HT1080 (cell line): ENCODE measurements at regions not wholly inside any gene's neighbourhood (a gene's known extent, or its start where the extent isn't known, plus 50 kb on each side); places are given as distances from the start of the nearest gene placed in this dataset.
"Not testable (repeated sequence)": the region's sequence is repeated elsewhere in the genome, so short reads cannot be mapped to it uniquely, and the experiment has no call there.

ENCODE experiments used
- DNase-seq: peaks from one replicate; pipeline ENCODE4 v3.0.0-alpha.2; 2015; ENCODE audit warnings: low read depth

DNA sequence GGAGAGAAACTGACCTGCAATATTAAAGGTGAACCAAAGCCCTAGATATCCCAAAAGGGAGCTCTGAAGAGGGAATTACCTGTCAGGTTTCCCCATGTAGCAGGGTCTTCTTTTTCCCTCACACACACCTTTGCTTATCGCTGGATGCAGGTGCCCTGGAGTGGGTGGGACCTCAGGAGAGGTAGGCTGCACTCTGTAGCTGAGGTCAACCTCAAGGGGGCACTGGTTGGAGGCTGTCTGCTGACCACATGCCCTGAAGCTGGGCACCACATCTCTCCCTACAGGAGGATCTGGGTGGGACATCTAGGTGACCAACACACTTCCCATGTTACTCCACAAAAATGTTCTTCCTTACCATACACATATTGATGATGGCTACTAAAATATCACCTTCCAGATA lies 298.7 kb upstream of the USP25 start:
- DNase-seq = no peak

DNA sequence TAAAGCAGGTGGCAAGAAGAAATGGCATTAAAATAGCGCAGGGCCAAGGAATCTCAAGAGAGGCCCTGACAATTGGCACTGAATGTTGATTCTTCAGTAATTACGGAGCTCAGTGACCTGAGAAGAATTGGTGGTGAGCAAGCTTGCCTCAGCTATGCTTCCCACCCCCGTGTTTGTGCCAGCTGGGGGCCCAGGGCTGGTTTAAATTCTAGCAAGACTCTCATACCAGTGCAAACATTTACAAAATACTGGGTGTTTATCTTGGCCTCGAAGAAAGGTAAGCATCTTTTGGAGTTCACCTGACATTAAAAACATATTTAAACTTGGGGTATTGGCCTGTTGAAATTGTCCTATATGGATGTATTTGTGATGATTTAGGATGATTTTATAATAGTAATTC lies 296.7 kb upstream of the USP25 start:
- DNase-seq = no peak

DNA sequence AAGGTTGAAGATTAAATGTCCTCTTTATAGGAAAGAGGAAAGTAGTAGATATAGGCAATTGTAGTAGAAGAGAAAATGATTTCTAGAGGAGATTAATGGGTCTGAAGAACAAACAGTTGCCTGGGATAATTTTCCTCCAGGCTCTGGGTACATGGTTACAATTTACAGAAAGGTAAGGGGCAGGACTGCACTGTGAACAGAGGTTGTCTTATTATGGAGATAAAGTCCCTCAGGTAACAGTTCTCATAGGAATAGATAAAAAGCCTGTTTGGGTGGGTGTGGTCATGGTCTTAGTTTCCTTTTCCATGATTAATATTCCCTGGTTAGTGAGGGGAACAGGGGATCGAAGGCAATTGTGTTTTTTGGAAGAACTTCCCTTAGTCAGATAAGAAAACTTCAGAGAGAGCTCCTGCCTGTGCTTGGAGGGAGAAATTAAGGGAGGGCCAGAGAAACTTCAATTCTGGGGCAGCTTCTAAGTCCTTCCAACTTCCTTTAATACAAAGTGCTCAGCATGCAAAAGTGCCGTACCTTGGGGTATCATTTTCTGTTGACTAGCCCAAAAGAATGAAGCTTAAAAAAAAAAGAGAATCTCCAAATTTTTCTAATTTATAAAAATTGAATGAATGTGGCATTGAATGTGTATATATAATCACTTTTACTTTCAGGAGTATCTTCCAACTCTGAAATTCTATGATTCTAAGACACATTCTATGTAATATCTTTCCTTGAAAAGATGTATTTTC lies 295.4 kb upstream of the USP25 start:
- DNase-seq = no peak

GRCh38 chr21:15436031-15436430 lies 293.8 kb upstream of the USP25 start:
- DNase-seq = no peak

- DNase-seq = peak; percentile 39
These were observed 291.9 kb upstream of the USP25 start for GRCh38 chr21:15437883-15438282.

DNA sequence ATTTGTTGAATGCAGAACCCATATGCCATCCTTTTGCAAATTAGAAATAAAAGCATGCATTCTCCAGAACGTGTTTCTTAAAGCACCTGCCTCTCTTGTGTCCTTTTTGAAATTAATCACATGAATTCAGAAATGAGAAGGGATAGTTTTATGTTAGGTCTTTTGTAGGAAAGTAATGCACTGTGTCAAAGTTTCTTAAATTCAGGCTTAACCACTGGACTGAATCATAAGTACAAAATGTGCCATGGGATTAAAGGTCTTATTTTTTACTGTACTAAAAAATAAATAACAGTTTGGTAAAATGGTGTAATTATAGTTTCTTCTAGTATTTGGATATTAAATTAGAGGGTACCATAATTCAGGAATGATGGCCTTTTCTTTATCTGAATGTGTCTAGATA lies 290.1 kb upstream of the USP25 start:
- no peak for DNase-seq

DNA sequence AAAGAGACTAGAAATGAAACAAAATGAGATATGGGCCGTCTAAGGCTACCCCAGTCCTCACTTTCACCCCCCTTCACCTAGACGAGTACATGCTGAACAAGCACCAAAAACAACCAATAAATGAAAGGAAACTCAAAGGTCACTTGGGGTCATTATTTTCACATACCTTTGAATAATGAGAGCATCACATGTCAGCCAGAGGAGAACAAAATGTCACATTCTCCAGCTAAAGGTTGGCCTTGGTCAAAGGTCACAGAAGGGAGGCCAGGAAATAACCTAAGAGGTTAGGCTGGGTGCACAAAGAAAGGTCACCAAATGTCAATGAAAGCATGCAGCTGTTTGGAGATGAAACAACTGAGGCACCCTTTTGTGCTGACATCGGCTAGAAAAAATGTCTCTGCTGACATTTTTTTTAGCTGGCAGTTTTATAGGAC lies 288.7 kb upstream of the USP25 start:
- DNase-seq = no peak

DNA sequence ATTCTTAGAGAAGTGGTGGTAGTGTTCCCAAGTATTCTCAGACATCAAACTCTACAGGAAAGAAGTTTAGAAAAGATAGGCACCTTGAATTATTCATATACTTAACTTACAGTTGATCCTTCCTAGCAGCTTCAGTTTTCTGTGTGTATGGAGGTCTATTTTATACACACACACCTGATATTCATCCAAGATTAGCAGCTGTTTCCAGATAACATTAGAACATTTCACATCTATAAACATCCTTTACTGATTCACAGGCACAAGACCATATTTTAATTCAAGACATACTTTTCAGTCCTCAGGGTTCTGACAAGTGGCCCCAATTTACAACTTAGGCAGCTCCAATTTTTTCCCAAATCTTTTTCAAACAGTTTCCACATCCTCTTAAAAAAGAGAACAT lies 287.8 kb upstream of the USP25 start:
- no peak for DNase-seq

DNA sequence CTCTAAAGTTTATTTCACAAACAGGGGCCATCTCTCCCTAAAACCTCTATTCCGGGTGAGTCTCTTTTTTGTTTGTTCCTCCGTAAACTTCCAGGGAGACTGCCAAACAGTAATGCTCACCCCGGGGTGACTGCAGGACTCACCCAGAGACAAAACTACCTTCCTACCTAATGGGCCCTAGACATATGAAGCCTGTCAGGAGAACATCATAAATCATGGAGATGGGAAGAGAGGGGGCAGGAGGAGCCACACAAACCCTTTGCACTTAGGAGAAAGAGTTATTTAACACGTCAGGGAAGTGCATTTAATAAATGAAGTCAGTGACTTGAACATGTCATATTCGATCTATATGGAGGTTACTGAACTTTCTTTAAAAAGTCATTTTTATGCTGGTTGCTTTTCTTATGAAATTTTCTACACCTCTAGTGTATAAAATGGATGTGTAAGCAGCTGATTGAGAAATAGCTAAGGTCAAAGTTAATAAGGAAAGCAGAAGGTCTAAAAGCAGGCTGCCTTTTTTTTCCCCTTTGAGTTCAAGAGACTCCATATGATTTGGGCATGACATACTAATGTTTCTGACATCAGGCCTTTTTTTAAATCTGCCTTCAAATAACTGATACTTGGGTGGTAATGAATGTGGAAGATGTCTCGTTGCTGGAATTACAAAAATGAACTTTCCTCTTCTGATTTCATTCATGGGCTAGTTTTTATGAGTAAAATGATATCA lies 286.9 kb upstream of the USP25 start:
- no peak for DNase-seq

- no peak for DNase-seq
These were observed 286.1 kb upstream of the USP25 start for GRCh38 chr21:15443740-15444117.

DNA sequence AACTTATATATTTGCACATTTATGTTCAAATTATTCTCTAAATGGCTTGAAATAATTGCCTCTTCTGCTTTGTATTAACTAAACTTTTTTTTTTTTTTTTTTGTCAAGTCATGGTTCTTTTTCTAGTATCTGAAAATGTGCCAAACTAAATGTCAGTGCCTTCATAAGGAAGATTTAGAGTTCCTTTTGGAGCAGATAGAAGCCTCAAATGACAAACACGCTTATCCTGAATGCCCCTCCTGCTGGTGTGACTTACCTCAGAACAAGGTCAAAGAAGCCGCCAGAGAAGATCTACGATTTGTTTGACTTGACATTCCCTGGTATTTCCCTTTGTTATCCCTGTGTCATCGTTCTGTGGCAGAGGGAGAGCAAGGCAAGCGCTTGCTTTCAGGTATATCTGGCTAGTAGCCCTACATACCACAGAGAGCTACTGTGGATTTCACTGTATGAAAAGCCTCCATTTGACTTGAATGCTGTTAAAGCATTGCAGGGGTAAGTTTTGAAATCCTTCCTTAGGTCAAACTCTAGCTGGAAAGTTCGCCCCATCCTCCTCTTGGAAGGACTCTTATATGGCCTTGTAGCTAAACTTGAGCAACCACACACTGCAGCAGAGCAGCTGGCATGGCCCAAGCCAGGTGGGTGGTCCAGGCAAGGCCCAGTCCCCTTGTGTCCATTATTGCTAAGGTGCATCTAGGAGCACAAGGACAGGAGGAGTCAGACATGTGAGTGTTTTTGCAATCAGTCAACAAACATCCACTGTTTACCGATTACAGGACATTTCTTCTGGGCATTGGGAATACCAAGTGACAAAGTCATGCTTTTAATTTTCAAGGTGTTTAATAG lies 285.4 kb upstream of the USP25 start:
- no peak for DNase-seq

GRCh38 chr21:15445327-15445726 lies 284.5 kb upstream of the USP25 start:
- DNase-seq = no peak

DNA sequence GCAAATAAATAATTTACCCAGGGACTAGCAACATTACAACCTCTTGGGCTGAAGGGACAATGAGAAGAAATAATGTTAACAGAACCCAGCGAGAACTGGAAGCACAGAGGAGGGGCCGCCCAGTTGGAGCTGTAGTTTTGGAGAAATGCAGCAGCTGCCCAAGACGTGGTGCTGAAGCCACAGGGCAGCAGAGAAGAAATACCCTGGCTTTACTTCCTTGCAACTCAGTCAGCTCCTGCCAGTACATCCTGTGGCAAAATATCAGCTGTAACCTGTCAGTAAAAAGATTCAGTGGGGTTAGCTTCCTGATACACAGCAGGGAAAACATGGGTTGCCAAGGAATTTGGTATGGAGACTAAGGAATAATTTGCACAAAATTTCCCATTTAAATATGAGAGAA lies 283.6 kb upstream of the USP25 start:
- DNase-seq = no peak

- no peak for DNase-seq
These were observed 280.2 kb upstream of the USP25 start for GRCh38 chr21:15449556-15449955.

GRCh38 chr21:15453261-15453660 lies 276.5 kb upstream of the USP25 start:
- DNase-seq = no peak

DNA sequence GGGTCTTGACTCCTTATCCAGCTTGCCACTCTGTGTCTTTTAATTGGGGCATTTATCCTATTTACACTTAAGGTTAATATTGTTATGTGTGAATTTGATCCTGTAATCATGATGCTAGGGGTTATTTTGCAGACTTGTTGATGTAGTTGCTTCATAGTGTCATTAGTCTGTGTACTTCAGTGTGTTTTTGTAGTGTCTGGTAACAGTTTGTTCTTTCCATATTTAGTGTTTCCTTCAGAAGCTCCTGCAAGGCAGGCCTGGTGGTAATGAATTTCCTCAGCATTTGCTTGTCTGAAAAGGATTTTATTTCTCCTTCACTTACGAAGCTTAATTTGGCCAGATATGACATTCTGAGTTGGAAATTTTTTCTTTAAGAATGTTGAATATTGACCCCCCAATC lies 276.0 kb upstream of the USP25 start:
- DNase-seq = not testable (repeated sequence)

DNA sequence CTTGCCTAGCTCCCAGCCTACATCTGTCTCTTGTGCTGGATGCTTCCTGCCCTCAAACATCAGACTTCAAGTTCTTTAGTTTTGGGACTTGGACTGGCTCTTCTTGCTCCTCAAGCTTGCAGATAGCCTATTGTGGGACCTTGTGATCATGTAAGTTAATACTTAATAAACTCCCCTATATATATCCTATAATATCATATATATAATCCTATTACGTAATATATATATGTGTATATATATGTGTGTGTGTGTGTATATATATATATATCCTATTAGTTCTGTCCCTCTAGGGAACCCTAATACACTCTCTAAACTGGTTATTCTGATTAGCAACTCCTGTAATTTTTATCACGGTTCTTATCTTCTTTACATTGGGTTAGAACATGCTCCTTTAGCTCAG lies 274.9 kb upstream of the USP25 start:
- not testable (repeated sequence) for DNase-seq

DNA sequence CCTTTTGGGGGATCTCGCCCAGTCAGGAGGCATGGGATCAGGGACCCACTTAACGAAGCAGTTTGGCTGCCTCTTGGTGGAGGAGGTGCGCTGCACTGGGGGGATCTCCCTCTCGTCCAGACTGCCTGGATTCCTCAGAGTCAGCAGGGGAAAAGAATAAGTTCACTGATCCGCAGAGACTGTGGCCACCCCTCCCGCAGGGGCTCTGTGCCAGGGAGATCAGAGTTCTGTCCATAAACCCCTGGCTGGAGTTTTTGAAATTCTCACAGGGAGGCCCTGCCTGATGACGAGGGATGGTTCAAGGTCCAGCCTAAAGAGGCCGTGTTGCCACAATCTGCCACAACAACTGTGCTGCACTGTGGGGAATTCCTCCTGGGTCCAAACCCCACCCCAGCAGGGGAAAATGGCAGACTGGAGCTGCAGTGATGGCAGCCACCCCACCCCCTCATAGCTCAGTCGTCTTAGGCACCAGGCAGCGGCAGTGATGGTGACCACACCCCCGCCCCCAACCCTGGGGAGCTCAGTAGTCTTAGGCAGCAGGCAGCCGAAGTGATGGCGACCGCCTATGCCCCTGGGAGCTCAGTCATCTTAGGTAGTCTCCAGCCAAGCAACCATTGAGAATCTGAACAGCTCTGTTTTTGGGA lies 273.8 kb upstream of the USP25 start:
- DNase-seq = no peak

DNA sequence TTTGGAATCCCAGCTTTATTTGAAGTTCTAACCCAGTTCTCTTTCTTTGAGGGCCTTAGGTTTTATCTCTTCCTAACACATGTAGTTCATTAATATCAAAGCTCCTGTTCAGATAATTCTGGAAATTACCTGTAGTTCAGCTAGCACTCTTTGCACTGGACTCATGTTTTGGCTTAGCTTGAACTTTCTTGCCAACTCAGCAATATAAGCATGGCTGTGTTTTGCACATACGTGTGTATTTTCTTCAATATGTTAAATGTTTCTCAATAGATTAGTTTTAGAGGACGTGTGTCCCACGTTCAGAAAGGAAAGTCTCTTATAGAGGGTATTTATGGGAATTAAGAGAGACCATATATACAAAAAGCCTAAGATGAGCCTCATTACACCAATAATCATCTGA lies 271.8 kb upstream of the USP25 start:
- no peak for DNase-seq

- DNase-seq = no peak
These were observed 267.7 kb upstream of the USP25 start for GRCh38 chr21:15462092-15462491.

DNA sequence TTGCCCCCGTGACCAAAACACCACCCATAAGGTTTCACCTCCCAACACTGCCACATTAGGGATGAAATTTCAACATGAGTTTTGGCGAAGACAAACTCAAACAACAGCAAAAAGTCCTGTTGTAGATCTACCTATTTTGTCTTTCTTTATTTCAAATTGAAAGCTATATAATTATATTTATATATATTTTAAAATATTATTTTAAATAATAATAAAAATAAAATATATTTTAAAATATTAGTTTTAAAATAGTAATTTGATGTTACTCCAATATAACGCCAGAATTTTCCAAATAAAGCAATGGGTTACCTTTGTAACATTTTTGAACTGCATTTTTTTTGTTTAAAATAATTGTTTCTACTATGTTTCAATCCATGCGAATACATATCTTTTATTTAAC lies 263.5 kb upstream of the USP25 start:
- DNase-seq = no peak

DNA sequence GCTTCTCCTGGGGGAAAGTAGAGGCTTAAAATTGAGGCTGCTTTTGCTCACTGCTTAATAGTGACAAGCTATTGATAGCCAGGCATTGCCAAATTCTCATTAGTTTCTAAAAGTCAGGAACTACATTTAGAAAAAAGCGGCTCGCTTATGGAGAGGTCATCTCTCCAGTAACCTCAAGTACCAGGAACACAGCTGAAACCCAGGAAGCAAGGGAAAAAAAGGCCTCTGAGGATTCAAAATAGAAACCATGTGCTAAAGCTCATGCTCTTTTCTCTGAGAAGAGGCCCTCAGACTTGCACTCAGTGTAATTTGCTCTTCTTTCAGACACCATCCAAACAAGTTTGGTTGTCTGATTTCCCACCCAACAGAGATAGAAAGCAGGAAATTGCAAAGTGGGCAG lies 261.4 kb upstream of the USP25 start:
- no peak for DNase-seq
